ENCODE measurements at regions not wholly inside any gene's neighbourhood (a gene's known extent, or its start where the extent isn't known, plus 50 kb on each side); places are given as distances from the start of the nearest gene placed in this dataset.

GRCh38 chr10:1920127-1920526 is 182.8 kb upstream of the ADARB2 start:
- intact Hi-C loops (cut with DNase I), result no loop called here
- H3K27me3 ChIP-seq (ENCODE audit: control insufficient read depth, insufficient read depth, low read length), result no peaks in the 10 kb centered on the region
- DNase-seq (no peak), FAIRE-seq (no peak)
- H3K27ac ChIP-seq (ENCODE audit: low read depth in 2 of 2, low read length in 2 of 2), result no peak overlapping the region
- TF ChIP-seq, protein P1, sequence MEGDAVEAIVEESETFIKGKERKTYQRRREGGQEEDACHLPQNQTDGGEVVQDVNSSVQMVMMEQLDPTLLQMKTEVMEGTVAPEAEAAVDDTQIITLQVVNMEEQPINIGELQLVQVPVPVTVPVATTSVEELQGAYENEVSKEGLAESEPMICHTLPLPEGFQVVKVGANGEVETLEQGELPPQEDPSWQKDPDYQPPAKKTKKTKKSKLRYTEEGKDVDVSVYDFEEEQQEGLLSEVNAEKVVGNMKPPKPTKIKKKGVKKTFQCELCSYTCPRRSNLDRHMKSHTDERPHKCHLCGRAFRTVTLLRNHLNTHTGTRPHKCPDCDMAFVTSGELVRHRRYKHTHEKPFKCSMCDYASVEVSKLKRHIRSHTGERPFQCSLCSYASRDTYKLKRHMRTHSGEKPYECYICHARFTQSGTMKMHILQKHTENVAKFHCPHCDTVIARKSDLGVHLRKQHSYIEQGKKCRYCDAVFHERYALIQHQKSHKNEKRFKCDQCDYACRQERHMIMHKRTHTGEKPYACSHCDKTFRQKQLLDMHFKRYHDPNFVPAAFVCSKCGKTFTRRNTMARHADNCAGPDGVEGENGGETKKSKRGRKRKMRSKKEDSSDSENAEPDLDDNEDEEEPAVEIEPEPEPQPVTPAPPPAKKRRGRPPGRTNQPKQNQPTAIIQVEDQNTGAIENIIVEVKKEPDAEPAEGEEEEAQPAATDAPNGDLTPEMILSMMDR (IDR thresholded peaks at IDR 0.05; ENCODE audit: borderline replicate concordance, extremely low read depth, insufficient read depth), result no peak
- H3K4me1 ChIP-seq (ENCODE audit: control insufficient read depth in 2 of 3, insufficient read depth in 2 of 3, low read depth in 1 of 3, low read length in 3 of 3), result no peaks in the 10 kb centered on the region
- H3K4me3 ChIP-seq (ENCODE audit: low read length in 3 of 3), result no peak overlapping the region
- H3K9me3 ChIP-seq (ENCODE audit: control insufficient read depth in 2 of 3, insufficient read depth in 1 of 3, low read length in 3 of 3), result no peaks in the 10 kb centered on the region
- H3K9ac ChIP-seq (ENCODE audit: low read length in 3 of 3), result no peak overlapping the region
- H3K36me3 ChIP-seq (ENCODE audit: control insufficient read depth in 2 of 3, insufficient read depth in 3 of 3, low read length in 3 of 3), result no peaks in the 10 kb centered on the region

GRCh38 chr10:1911771-1912170 is 174.4 kb upstream of the ADARB2 start:
- H3K4me3 ChIP-seq (ENCODE audit: low read length in 3 of 3), result no peak overlapping the region
- FAIRE-seq (no peak), DNase-seq (no peak)
- no peaks in the 10 kb centered on the region for H3K27me3 ChIP-seq (ENCODE audit: control insufficient read depth, insufficient read depth, low read length)
- no peak overlapping the region for H3K27ac ChIP-seq (ENCODE audit: low read depth in 2 of 2, low read length in 2 of 2)
- no peaks in the 10 kb centered on the region for H3K9me3 ChIP-seq (ENCODE audit: control insufficient read depth in 2 of 3, insufficient read depth in 1 of 3, low read length in 3 of 3)
- intact Hi-C loops (cut with DNase I), result no loop called here
- H3K4me1 ChIP-seq (ENCODE audit: control insufficient read depth in 2 of 3, insufficient read depth in 2 of 3, low read depth in 1 of 3, low read length in 3 of 3), result no peaks in the 10 kb centered on the region
- TF ChIP-seq, protein P1 (IDR thresholded peaks at IDR 0.05; ENCODE audit: borderline replicate concordance, extremely low read depth, insufficient read depth), result no peak
- H3K9ac ChIP-seq (ENCODE audit: low read length in 3 of 3), result no peak overlapping the region
- no peaks in the 10 kb centered on the region for H3K36me3 ChIP-seq (ENCODE audit: control insufficient read depth in 2 of 3, insufficient read depth in 3 of 3, low read length in 3 of 3)

DNA sequence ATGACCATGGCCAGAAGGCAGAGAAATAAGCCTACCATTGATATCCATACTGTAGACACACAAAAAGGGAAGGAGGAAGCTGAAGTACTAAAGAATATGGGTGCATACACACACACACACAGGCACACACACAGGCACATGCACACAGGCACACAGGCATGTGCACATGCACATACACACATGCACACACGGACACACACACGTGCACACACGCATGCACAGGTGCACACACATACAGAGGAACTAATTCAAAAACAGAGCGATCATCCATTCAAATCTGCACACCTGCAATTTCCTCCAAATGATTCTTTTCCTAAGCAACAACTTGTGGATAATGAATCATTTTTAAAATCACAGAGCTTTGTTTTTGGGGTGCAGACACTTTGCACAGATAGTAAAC is 166.7 kb upstream of the ADARB2 start:
- no peak overlapping the region for H3K9ac ChIP-seq (ENCODE audit: low read length in 3 of 3)
- H3K27me3 ChIP-seq (ENCODE audit: control insufficient read depth, insufficient read depth, low read length), result no peaks in the 10 kb centered on the region
- H3K4me3 ChIP-seq (ENCODE audit: low read length in 3 of 3), result no peak overlapping the region
- H3K36me3 ChIP-seq (ENCODE audit: control insufficient read depth in 2 of 3, insufficient read depth in 3 of 3, low read length in 3 of 3), result no peaks in the 10 kb centered on the region
- no peaks in the 10 kb centered on the region for H3K4me1 ChIP-seq (ENCODE audit: control insufficient read depth in 2 of 3, insufficient read depth in 2 of 3, low read depth in 1 of 3, low read length in 3 of 3)
- no peak overlapping the region for H3K27ac ChIP-seq (ENCODE audit: low read depth in 2 of 2, low read length in 2 of 2)
- FAIRE-seq, result no peak
- no peak for DNase-seq
- TF ChIP-seq, protein P1 (IDR thresholded peaks at IDR 0.05; ENCODE audit: borderline replicate concordance, extremely low read depth, insufficient read depth), result no peak
- peaks cover 0 to 8% (median 0%) of the 10 kb centered on the region in 3 donors for H3K9me3 ChIP-seq (ENCODE audit: control insufficient read depth in 2 of 3, insufficient read depth in 1 of 3, low read length in 3 of 3)
- intact Hi-C loops (cut with DNase I), result no loop called here

- no peak overlapping the region for H3K9ac ChIP-seq (ENCODE audit: low read length in 3 of 3)
- TF ChIP-seq, protein P1 (IDR thresholded peaks at IDR 0.05; ENCODE audit: borderline replicate concordance, extremely low read depth, insufficient read depth), result no peak
- intact Hi-C loops (cut with DNase I), result no loop called here
- no peak overlapping the region for H3K4me3 ChIP-seq (ENCODE audit: low read length in 3 of 3)
- no peaks in the 10 kb centered on the region for H3K27me3 ChIP-seq (ENCODE audit: control insufficient read depth, insufficient read depth, low read length)
- H3K9me3 ChIP-seq (ENCODE audit: control insufficient read depth in 2 of 3, insufficient read depth in 1 of 3, low read length in 3 of 3), result no peaks in the 10 kb centered on the region
- FAIRE-seq (no peak), DNase-seq (no peak)
- no peaks in the 10 kb centered on the region for H3K4me1 ChIP-seq (ENCODE audit: control insufficient read depth in 2 of 3, insufficient read depth in 2 of 3, low read depth in 1 of 3, low read length in 3 of 3)
- no peak overlapping the region for H3K27ac ChIP-seq (ENCODE audit: low read depth in 2 of 2, low read length in 2 of 2)
- H3K36me3 ChIP-seq (ENCODE audit: control insufficient read depth in 2 of 3, insufficient read depth in 3 of 3, low read length in 3 of 3), result no peaks in the 10 kb centered on the region
Observed at GRCh38 chr10:1896153-1896552, 158.8 kb upstream of the ADARB2 start.

All from kidney (tissue), 13 donors.